Upper lobe of left lung (tissue), 4 donors: ENCODE measurements at regions not wholly inside any gene's neighbourhood (a gene's known extent, or its start where the extent isn't known, plus 50 kb on each side); places are given as distances from the start of the nearest gene placed in this dataset.

Experiments used
- POLR2A ChIP-seq, 4 donors: fragments of 450-650 bp; IDR thresholded peaks; one replicate each; pipeline ENCODE4 v1.5.1; 2016 to 2017; ENCODE audit warnings: antibody characterized with exemption in 4 of 4, mild to moderate bottlenecking in 2 of 4
- TF ChIP-seq, protein P1 (sequence below), 6 experiments: fragments of 450-650 bp in 4 of 6; fragments of 200-600 bp in 2 of 6; sonication (generic) in 2 of 6; IDR thresholded peaks; one replicate each; pipeline ENCODE4 v1.5.1; 2016 to 2019; ENCODE audit warnings: antibody characterized with exemption in 6 of 6

DNA sequence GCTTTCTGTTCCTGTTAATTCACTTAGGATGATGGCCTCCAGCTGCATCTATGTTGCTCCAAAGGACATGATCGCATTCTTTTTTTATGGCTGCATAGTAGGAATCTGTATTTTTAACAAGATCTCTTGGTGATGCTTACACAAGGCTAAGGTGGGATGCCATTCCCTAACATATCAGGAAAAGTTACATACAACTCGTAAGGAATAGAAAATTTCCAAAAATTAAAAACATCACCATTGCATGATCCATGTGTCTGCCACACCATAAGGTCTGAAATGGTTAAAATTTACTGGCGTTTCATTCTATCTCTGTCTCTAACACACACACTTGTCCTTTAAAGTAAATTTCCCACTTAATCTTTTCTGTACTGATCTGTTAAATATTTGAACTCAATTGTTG lies 608.4 kb downstream of the PRELID2 start:
- TF ChIP-seq, protein P1, sequence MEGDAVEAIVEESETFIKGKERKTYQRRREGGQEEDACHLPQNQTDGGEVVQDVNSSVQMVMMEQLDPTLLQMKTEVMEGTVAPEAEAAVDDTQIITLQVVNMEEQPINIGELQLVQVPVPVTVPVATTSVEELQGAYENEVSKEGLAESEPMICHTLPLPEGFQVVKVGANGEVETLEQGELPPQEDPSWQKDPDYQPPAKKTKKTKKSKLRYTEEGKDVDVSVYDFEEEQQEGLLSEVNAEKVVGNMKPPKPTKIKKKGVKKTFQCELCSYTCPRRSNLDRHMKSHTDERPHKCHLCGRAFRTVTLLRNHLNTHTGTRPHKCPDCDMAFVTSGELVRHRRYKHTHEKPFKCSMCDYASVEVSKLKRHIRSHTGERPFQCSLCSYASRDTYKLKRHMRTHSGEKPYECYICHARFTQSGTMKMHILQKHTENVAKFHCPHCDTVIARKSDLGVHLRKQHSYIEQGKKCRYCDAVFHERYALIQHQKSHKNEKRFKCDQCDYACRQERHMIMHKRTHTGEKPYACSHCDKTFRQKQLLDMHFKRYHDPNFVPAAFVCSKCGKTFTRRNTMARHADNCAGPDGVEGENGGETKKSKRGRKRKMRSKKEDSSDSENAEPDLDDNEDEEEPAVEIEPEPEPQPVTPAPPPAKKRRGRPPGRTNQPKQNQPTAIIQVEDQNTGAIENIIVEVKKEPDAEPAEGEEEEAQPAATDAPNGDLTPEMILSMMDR (IDR thresholded peaks at IDR 0.05): no peak
- TF ChIP-seq POLR2A (IDR thresholded peaks at IDR 0.05): no peak
